AG04449 (cell line): ENCODE measurements at regions not wholly inside any gene's neighbourhood (a gene's known extent, or its start where the extent isn't known, plus 50 kb on each side); places are given as distances from the start of the nearest gene placed in this dataset.

Experiments used
- CTCF ChIA-PET: fragments of 350-600 bp; formaldehyde crosslinking; extraction: SDS; loops from one replicate; lab custom pipeline; 2021; ENCODE audit warnings: antibody characterized with exemption; lab: Yijun Ruan, JAX
- POLR2A ChIA-PET: fragments of 400-600, 350-600 bp; formaldehyde crosslinking; extraction: SDS; loops from one replicate; lab custom pipeline; 2020; ENCODE audit warnings: antibody characterized with exemption, inconsistent platforms; lab: Yijun Ruan, JAX
- DNase-seq: peaks from one replicate; pipeline ENCODE4 v3.0.0-alpha.2; 2010; ENCODE audit warnings: low read depth, low spot score
- H3K4me3 ChIP-seq: 2 replicates; pipeline ENCODE4 v1.5.1; 2011; ENCODE audit warnings: low read depth, mild to moderate bottlenecking, control low read depth, low read length
- CTCF ChIP-seq: IDR thresholded peaks from one replicate; pipeline ENCODE4 v1.5.1; 2011; ENCODE audit warnings: mild to moderate bottlenecking, moderate library complexity, low read length, control low read depth, inconsistent platforms; ENCODE audit not compliant: insufficient read depth; ENCODE audit errors: missing control alignments

- no peak for DNase-seq
- ChIA-PET CTCF (interaction anchor here (0.6 kb wide), 1 partner anchor 17 kb away, joined by 3 read pairs; no protein-coding TSS in a partner anchor), POLR2A (no interaction called here)
- no peak overlapping the region for H3K4me3 ChIP-seq
- TF ChIP-seq CTCF = no peak
Observed at GRCh38 chr6:133115946-133116345, 125.2 kb upstream of the EYA4 start.

- ChIA-PET POLR2A (no interaction called here), CTCF (no interaction called here)
- DNase-seq = no peak
- no peak for TF ChIP-seq CTCF
- no peak overlapping the region for H3K4me3 ChIP-seq
Observed at GRCh38 chr6:133128191-133128590, 113.0 kb upstream of the EYA4 start.

DNA sequence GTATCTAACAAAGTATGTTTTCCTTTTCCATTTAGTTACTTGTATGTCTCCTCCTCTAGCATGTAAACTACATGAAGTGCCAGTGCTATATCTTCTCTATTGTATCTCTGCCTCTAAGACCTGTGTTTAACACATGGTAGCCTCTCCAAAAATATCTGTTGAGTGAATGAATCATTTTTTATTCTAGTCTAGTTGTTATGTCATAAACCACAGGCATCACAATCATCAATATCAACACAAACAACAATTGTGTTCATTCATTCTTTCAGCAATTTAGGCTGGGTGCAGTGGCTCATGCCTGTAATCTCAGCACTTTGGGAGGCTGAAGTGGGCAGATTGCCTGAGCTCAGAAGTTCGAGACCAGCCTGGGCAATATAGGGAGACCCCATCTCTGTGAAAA is 111.6 kb upstream of the EYA4 start:
- no peak for DNase-seq

GRCh38 chr6:133130863-133131262 is 110.3 kb upstream of the EYA4 start:
- ChIA-PET POLR2A (no interaction called here), CTCF (no interaction called here)
- DNase-seq = no peak
- no peak for TF ChIP-seq CTCF
- H3K4me3 ChIP-seq = no peak overlapping the region

More for the DNA sequence above, 111.6 kb upstream of the EYA4 start:
- CTCF ChIA-PET = no interaction called here
- no peak for TF ChIP-seq CTCF
- POLR2A ChIA-PET = no interaction called here
- H3K4me3 ChIP-seq = no peak overlapping the region

DNA sequence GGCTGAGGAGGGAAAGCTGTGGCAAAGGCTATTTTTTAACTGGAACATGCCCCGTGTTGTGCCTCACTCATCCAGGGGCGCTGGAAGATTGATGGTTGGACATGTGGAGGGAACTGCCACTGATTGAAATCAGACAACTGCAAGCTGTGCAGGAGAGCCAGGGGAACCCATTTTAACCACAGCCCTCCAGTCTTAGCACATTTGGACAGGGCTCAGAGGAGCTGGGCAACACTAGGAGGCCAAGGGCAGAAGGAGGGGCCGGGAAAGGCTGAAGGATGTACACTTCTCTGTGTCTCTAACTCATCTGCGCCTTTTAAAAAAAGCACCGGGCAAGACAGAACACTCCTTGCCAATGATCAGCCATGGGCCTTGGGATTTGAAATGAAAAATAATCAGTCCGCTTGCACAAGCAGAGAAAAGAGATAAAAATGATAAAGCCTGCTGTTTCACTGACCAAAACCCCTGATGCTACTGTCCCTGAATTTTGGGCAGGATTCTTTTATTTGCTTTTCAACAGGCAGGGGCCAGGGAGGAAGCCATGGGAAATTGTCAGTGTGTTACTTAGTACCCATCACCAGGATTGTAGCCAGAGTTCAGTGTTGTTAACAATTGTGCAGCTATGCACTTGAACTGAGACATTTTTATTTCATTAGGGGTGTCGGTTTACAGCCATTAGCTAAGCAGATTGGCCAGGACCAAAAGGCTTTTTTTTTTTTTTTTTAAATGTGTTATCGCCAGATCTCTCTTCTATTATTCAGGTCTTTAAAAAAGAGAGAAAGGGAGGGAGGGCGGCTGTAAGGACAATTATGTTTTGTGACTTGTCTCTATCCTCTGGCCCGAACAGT is 109.3 kb upstream of the EYA4 start:
- TF ChIP-seq CTCF = no peak
- no peak overlapping the region for H3K4me3 ChIP-seq
- DNase-seq = no peak
- ChIA-PET POLR2A (no interaction called here), CTCF (no interaction called here)

DNA sequence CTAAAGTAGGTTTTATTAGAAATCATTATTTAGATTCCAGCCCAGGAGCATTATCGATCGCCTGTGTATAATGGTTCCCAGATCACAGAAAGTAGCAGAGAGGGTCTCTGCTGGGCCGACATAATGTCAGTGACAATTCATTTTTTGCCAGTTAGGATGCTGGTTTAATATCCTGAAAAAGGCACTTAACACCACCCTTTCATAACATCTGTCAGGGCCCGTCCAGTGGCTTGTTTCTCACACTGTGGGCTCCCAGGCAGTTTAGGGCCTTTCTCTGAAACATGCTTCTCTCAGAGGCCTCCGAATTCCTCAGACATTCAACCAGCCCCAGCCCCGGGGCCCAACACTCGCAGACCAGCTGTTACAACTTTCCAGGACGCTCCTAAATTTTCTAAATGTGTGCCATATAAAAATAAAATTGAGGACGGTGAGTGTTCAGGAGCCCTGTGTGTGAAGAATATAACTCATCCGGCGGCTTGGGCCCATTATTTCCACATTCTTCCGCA is 108.6 kb upstream of the EYA4 start:
- ChIA-PET CTCF (interaction anchor here (0.6 kb wide), 1 partner anchor 16 kb away, joined by 3 read pairs; no protein-coding TSS in a partner anchor), POLR2A (no interaction called here)
- DNase-seq = no peak
- no peak for TF ChIP-seq CTCF
- H3K4me3 ChIP-seq = no peak overlapping the region
